ENCODE measurements at regions not wholly inside any gene's neighbourhood (a gene's known extent, or its start where the extent isn't known, plus 50 kb on each side); places are given as distances from the start of the nearest gene placed in this dataset.

GRCh38 chr3:45280971-45281370, 54.9 kb upstream of the TMEM158 start:
- H3K23ac ChIP-seq (ENCODE audit: low read depth, low read length): no peak overlapping the region
- no peaks in the 10 kb centered on the region for H3K36me3 ChIP-seq (ENCODE audit: control insufficient read depth, insufficient read depth, low read length)
- no peak overlapping the region for H3K4me2 ChIP-seq (ENCODE audit: low read depth, low read length)
- no peak overlapping the region for H4K5ac ChIP-seq (ENCODE audit: low read depth, low read length)
- H3K4me1 ChIP-seq (ENCODE audit: control insufficient read depth, insufficient read depth, low read length): no peaks in the 10 kb centered on the region
- H4K91ac ChIP-seq (ENCODE audit: insufficient read depth, low read depth, low read length): no peak overlapping the region
- H3K56ac ChIP-seq (ENCODE audit: extremely low read depth, insufficient read depth, low read length): no peak overlapping the region
- peaks cover 6% of the 10 kb centered on the region for H3K9me3 ChIP-seq (ENCODE audit: control insufficient read depth, insufficient read depth, low read length)
- H3K79me1 ChIP-seq (ENCODE audit: low read depth in 1 of 2, low read length in 2 of 2): no peaks in the 10 kb centered on the region
- dilution Hi-C loops (cut with HindIII; ENCODE audit: low sequenced_read_pairs, unreplicated experiment) (no loop called here), in situ Hi-C loops (cut with MboI; ENCODE audit: low sequenced_read_pairs) (no loop called here), intact Hi-C loops (cut with micrococcal nuclease) (no loop called here)
- TF ChIP-seq BHLHE40 (IDR thresholded peaks at IDR 0.05; ENCODE audit: low read depth, low read length) (no peak), CEBPB (IDR thresholded peaks at IDR 0.05; ENCODE audit: low read depth, low read length) (no peak), RFX5 (IDR thresholded peaks at IDR 0.05; ENCODE audit: low read depth, low read length) (no peak), CTCF (conservative IDR thresholded peaks at IDR 0.05; ENCODE audit: low read depth, low read length) (no peak), SMC3 (IDR thresholded peaks at IDR 0.05; ENCODE audit: low read depth, low read length) (no peak)
- H4K20me1 ChIP-seq (ENCODE audit: insufficient read depth, low read length): no peaks in the 10 kb centered on the region
- ATAC-seq (ENCODE audit: low read depth) (no peak), DNase-seq (no peak)
- no peaks in the 10 kb centered on the region for H3K9me1 ChIP-seq (ENCODE audit: insufficient read depth, low read length)
- H3K4ac ChIP-seq (ENCODE audit: low read depth, low read length): no peak overlapping the region
- no peak overlapping the region for H2BK5ac ChIP-seq (ENCODE audit: low read depth, low read length, poor library complexity, severe bottlenecking)
- no peak overlapping the region for H3K4me3 ChIP-seq (ENCODE audit: insufficient read depth, low read depth, low read length)
- no peak overlapping the region for H4K8ac ChIP-seq (ENCODE audit: low read depth in 2 of 2, low read length in 2 of 2)
- H3K27ac ChIP-seq (ENCODE audit: insufficient read depth, low read length): no peak overlapping the region
- H3K14ac ChIP-seq (replicated peaks; ENCODE audit: low read depth, low read length): no peak overlapping the region
- peaks cover 15% of the 10 kb centered on the region for H3K27me3 ChIP-seq (ENCODE audit: control insufficient read depth, insufficient read depth, low read length)
- no peak overlapping the region for H2AK9ac ChIP-seq (replicated peaks; ENCODE audit: low read depth, low read length, poor library complexity)
- no peak overlapping the region for H2BK20ac ChIP-seq (ENCODE audit: low read depth, low read length)
- H2AK5ac ChIP-seq (ENCODE audit: low read depth, low read length): no peak overlapping the region
- H2BK15ac ChIP-seq (ENCODE audit: low read depth, low read length): no peak overlapping the region
- no TSS peak for BruUV-seq (replicated peaks)
- H3K9ac ChIP-seq (ENCODE audit: low read depth, low read length): no peak overlapping the region
- no peak overlapping the region for H2BK120ac ChIP-seq (ENCODE audit: low read depth, low read length)
- ChIA-PET CTCF (interaction anchor here (0.7 kb wide), 1 partner anchor 169 kb away, joined by 3 read pairs; no protein-coding TSS in a partner anchor), POLR2A (ENCODE audit: unreplicated experiment) (no interaction called here)
- no peak overlapping the region for H3K18ac ChIP-seq (ENCODE audit: low read depth, low read length)
- H2AFZ ChIP-seq (replicated peaks; ENCODE audit: low read length, poor library complexity): no peak overlapping the region
